HCEC 1CT (cell line): ENCODE measurements at regions not wholly inside any gene's neighbourhood (a gene's known extent, or its start where the extent isn't known, plus 50 kb on each side); places are given as distances from the start of the nearest gene placed in this dataset.
"Not testable (repeated sequence)": the region's sequence is repeated elsewhere in the genome, so short reads cannot be mapped to it uniquely, and the experiment has no call there.

Source experiments
- DNase-seq: peaks from one replicate; pipeline ENCODE4 v3.0.0-alpha.2; 2017

- DNase-seq: peak; percentile 90
Measured at GRCh38 chr19:14283813-14284520, 78.0 kb upstream of the ADGRL1 start.

- DNase-seq: not testable (repeated sequence)
Measured at GRCh38 chr19:14279270-14279669, 73.3 kb upstream of the ADGRL1 start.

- DNase-seq: no peak
Measured at GRCh38 chr19:14277608-14278007, 71.6 kb upstream of the ADGRL1 start.

GRCh38 chr19:14275823-14276222 lies 69.9 kb upstream of the ADGRL1 start:
- not testable (repeated sequence) for DNase-seq

GRCh38 chr19:14272623-14273022 lies 66.7 kb upstream of the ADGRL1 start:
- no peak for DNase-seq

GRCh38 chr19:14271840-14272239 lies 65.9 kb upstream of the ADGRL1 start:
- no peak for DNase-seq

GRCh38 chr19:14270557-14270956 lies 64.6 kb upstream of the ADGRL1 start:
- DNase-seq: not testable (repeated sequence)

- DNase-seq: no peak
Measured at GRCh38 chr19:14267224-14267741, 61.3 kb upstream of the ADGRL1 start.

GRCh38 chr19:14266208-14266607 lies 60.2 kb upstream of the ADGRL1 start:
- not testable (repeated sequence) for DNase-seq

GRCh38 chr19:14265290-14266036 lies 59.5 kb upstream of the ADGRL1 start:
- DNase-seq: no peak

- DNase-seq: not testable (repeated sequence)
Measured at GRCh38 chr19:14255902-14256649, 50.1 kb upstream of the ADGRL1 start.
